Esophagus muscularis mucosa (tissue), 4 donors: ENCODE measurements at regions not wholly inside any gene's neighbourhood (a gene's known extent, or its start where the extent isn't known, plus 50 kb on each side); places are given as distances from the start of the nearest gene placed in this dataset.

Source experiments
- DNase-seq: peaks from one replicate; pipeline ENCODE4 v3.0.0-alpha.2; 2017; ENCODE audit errors: extremely low spot score
- H3K27ac ChIP-seq, 4 donors: fragments of 200-600 bp; sonication (generic); replicated peaks in 1 of 4; 1 replicate in 3 of 4; 2 replicates in 1 of 4; pipeline ENCODE4 v1.5.1; 2016 to 2019; ENCODE audit warnings: mild to moderate bottlenecking in 1 of 4
- H3K27me3 ChIP-seq, 4 donors: fragments of 200-600 bp; sonication (generic); one replicate each; pipeline versions ENCODE4 v1.5.1 to v1.6.0; 2016 to 2019
- H3K36me3 ChIP-seq, 4 donors: fragments of 200-600 bp; sonication (generic); one replicate each; pipeline ENCODE4 v1.5.1; 2016 to 2019
- H3K4me1 ChIP-seq, 4 donors: fragments of 200-600 bp; sonication (generic); one replicate each; pipeline ENCODE4 v1.5.1; 2016 to 2019
- H3K4me3 ChIP-seq, 4 donors: fragments of 200-600 bp; sonication (generic); 1 replicate in 2 of 4; 2 replicates in 2 of 4; pipeline ENCODE4 v1.5.1; 2016 to 2019; ENCODE audit warnings: mild to moderate bottlenecking in 4 of 4, moderate library complexity in 1 of 4
- H3K9me3 ChIP-seq, 4 donors: fragments of 200-600 bp; sonication (generic); 1 replicate in 3 of 4; 2 replicates in 1 of 4; pipeline ENCODE4 v1.5.1; 2016 to 2019
- CTCF ChIP-seq, 3 experiments: fragments of 200-600 bp in 2 of 3; fragments of 450-650 bp in 1 of 3; sonication (generic) in 2 of 3; IDR thresholded peaks; one replicate each; pipeline ENCODE4 v1.5.1; 2017 to 2019; ENCODE audit warnings: antibody characterized with exemption in 3 of 3, mild to moderate bottlenecking in 2 of 3, moderate library complexity in 1 of 3
- EP300 ChIP-seq: sonication (generic); formaldehyde crosslinking; IDR thresholded peaks from one replicate; pipeline ENCODE4 v1.6.1; 2017; ENCODE audit warnings: antibody characterized with exemption
- POLR2A ChIP-seq: fragments of 450-650 bp; IDR thresholded peaks from one replicate; pipeline ENCODE4 v1.6.1; 2017; ENCODE audit warnings: antibody characterized with exemption, moderate library complexity, mild to moderate bottlenecking, low read depth
- POLR2AphosphoS5 ChIP-seq, 2 donors: sonication (generic); formaldehyde crosslinking; IDR thresholded peaks; one replicate each; pipeline ENCODE4 v1.6.1; 2017; ENCODE audit warnings: antibody characterized with exemption in 2 of 2
- WGBS: methylation state at CpG from one replicate; pipeline ENCODE4 v1.1.5; 2018; 5-methylcytosine and 5-hydroxymethylcytosine counted together
- intact Hi-C: fragments of 100-400 bp; cut with DNase I; formaldehyde crosslinking; loops from one replicate; pipeline ENCODE4 v1.15.1; 2023

- TF ChIP-seq POLR2AphosphoS5 (IDR thresholded peaks at IDR 0.05) = no peak
- no peak for TF ChIP-seq POLR2A
- TF ChIP-seq CTCF (IDR thresholded peaks at IDR 0.05) = no peak
- no peak for TF ChIP-seq EP300
- peaks cover 0 to 9% (median 4%) of the 10 kb centered on the region in 4 donors for H3K9me3 ChIP-seq
- intact Hi-C loops = no loop called here
- 74% methylated on average over 6 of the region's 6 CpGs for WGBS
- no peaks in the 10 kb centered on the region for H3K36me3 ChIP-seq
- H3K4me3 ChIP-seq = no peak overlapping the region
- no peaks in the 10 kb centered on the region for H3K4me1 ChIP-seq
- H3K27ac ChIP-seq = no peak overlapping the region
- no peaks in the 10 kb centered on the region for H3K27me3 ChIP-seq
- peak; percentile 37 for DNase-seq
Observed at GRCh38 chr18:37671530-37671929, 105.9 kb upstream of the CELF4 start.

GRCh38 chr18:37671119-37671518 is 105.5 kb upstream of the CELF4 start:
- peaks cover 0 to 8% (median 3%) of the 10 kb centered on the region in 4 donors for H3K9me3 ChIP-seq
- H3K4me3 ChIP-seq = no peak overlapping the region
- no peaks in the 10 kb centered on the region for H3K27me3 ChIP-seq
- H3K4me1 ChIP-seq = no peaks in the 10 kb centered on the region
- intact Hi-C loops = no loop called here
- TF ChIP-seq EP300 = no peak
- no peak for TF ChIP-seq POLR2AphosphoS5 (IDR thresholded peaks at IDR 0.05)
- TF ChIP-seq POLR2A = no peak
- TF ChIP-seq CTCF (IDR thresholded peaks at IDR 0.05) = no peak
- peak; percentile 37 for DNase-seq
- 97% methylated on average over 14 of the region's 14 CpGs for WGBS
- H3K36me3 ChIP-seq = no peaks in the 10 kb centered on the region
- no peak overlapping the region for H3K27ac ChIP-seq

- Histone ChIP-seq H3K27ac (no peak overlapping the region), H3K4me3 (no peak overlapping the region), H3K27me3 (no peaks in the 10 kb centered on the region), H3K36me3 (no peaks in the 10 kb centered on the region), H3K9me3 (peaks cover 0 to 1% (median 0%) of the 10 kb centered on the region in 4 donors), H3K4me1 (no peaks in the 10 kb centered on the region)
- peak; percentile 77 for DNase-seq
- intact Hi-C loops = no loop called here
- TF ChIP-seq POLR2A (no peak), CTCF (IDR thresholded peaks at IDR 0.05) (no peak), EP300 (no peak), POLR2AphosphoS5 (IDR thresholded peaks at IDR 0.05) (no peak)
- WGBS = 93% methylated on average over 17 of the region's 17 CpGs
Observed at GRCh38 chr18:37669991-37670534, 104.5 kb upstream of the CELF4 start.

GRCh38 chr18:37668971-37669747 is 103.6 kb upstream of the CELF4 start:
- Histone ChIP-seq H3K27me3 (no peaks in the 10 kb centered on the region), H3K27ac (no peak overlapping the region), H3K4me3 (no peak overlapping the region), H3K36me3 (no peaks in the 10 kb centered on the region), H3K9me3 (no peaks in the 10 kb centered on the region), H3K4me1 (no peaks in the 10 kb centered on the region)
- intact Hi-C loops = no loop called here
- no peak for TF ChIP-seq POLR2A
- TF ChIP-seq POLR2AphosphoS5 (IDR thresholded peaks at IDR 0.05) = no peak
- no peak for TF ChIP-seq CTCF (IDR thresholded peaks at IDR 0.05)
- no peak for TF ChIP-seq EP300
- 69% methylated on average over 15 of the region's 15 CpGs for WGBS
- peak; percentile 89 for DNase-seq
